Nephron (organoid): ENCODE measurements at regions not wholly inside any gene's neighbourhood (a gene's known extent, or its start where the extent isn't known, plus 50 kb on each side); places are given as distances from the start of the nearest gene placed in this dataset.

ENCODE experiments used
- H3K27ac Mint-ChIP-seq, 3 experiments: 2 replicates each; pipeline ENCODE4 v1.8.0; 2020; ENCODE audit warnings: mixed read lengths in 3 of 3, mild to moderate bottlenecking in 2 of 3, moderate library complexity in 1 of 3
- H3K27me3 Mint-ChIP-seq: 2 replicates; pipeline ENCODE4 v1.8.0; 2021; ENCODE audit warnings: low read depth, mild to moderate bottlenecking, moderate library complexity, mixed read lengths
- H3K36me3 Mint-ChIP-seq: 2 replicates; pipeline ENCODE4 v1.8.0; 2020; ENCODE audit warnings: low read depth, mixed read lengths
- H3K4me1 Mint-ChIP-seq: 2 replicates; pipeline ENCODE4 v1.8.0; 2020; ENCODE audit warnings: mixed read lengths
- H3K4me3 Mint-ChIP-seq, 3 experiments: 2 replicates each; pipeline ENCODE4 v1.8.0; 2020; ENCODE audit warnings: mild to moderate bottlenecking in 3 of 3, mixed read lengths in 3 of 3, moderate library complexity in 2 of 3
- H3K9me3 Mint-ChIP-seq: 2 replicates; pipeline ENCODE4 v1.8.0; 2020; ENCODE audit warnings: mixed read lengths
- TF ChIP-seq, protein P1 (sequence below), 3 experiments: fragments of 200-600 bp; sonication (generic); IDR thresholded peaks; one replicate each; pipeline ENCODE4 v1.5.0; 2021; ENCODE audit warnings: antibody characterized with exemption in 3 of 3; ENCODE audit not compliant: unreplicated experiment in 3 of 3

DNA sequence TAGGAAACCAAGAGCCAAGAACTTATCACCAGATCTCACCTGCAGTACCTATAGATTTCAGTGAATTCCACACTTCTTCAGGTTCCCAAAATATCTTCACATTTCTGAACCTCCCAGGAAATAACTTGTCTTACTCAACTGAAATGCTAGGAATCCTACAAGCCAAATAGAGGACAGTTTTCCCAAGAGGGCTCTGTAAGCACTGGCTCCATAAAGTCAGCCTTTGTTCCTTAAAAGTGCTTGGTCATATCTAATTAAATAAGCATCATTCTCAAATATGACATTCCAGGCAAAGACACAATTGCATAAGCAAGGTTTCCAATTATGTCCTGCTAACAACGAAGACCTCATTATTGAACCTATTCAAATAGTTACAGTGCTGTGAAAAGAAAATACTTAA, 154.6 kb upstream of the MGAT5 start:
- Mint-ChIP-seq H3K36me3 (no peaks in the 10 kb centered on the region), H3K4me3 (no peak overlapping the region), H3K27me3 (peaks cover 10% of the 10 kb centered on the region), H3K9me3 (no peaks in the 10 kb centered on the region), H3K4me1 (no peaks in the 10 kb centered on the region), H3K27ac (no peak overlapping the region)
- TF ChIP-seq, protein P1, sequence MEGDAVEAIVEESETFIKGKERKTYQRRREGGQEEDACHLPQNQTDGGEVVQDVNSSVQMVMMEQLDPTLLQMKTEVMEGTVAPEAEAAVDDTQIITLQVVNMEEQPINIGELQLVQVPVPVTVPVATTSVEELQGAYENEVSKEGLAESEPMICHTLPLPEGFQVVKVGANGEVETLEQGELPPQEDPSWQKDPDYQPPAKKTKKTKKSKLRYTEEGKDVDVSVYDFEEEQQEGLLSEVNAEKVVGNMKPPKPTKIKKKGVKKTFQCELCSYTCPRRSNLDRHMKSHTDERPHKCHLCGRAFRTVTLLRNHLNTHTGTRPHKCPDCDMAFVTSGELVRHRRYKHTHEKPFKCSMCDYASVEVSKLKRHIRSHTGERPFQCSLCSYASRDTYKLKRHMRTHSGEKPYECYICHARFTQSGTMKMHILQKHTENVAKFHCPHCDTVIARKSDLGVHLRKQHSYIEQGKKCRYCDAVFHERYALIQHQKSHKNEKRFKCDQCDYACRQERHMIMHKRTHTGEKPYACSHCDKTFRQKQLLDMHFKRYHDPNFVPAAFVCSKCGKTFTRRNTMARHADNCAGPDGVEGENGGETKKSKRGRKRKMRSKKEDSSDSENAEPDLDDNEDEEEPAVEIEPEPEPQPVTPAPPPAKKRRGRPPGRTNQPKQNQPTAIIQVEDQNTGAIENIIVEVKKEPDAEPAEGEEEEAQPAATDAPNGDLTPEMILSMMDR (IDR thresholded peaks at IDR 0.05; ENCODE audit: unreplicated experiment in 3 of 3), result no peak

DNA sequence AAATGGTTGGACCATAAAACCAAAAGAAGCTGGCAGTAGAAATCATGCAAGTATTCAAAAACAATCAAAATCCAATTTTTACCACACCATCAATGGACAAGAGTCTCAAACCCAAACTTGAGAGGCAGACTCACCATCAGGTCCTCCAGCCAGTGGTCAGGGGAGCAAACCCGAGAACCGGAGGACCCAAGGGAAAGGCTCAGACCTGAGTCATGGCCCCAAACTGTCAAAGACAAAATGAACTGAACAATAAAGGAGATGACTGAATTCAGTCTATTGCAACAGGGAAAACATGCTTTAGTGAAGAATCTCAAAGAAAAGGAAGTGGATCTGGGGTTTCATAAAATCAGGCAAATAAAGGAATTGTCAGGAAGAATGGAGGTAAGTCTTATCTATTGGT, 150.7 kb upstream of the MGAT5 start:
- H3K36me3 Mint-ChIP-seq, result no peaks in the 10 kb centered on the region
- H3K4me1 Mint-ChIP-seq, result no peaks in the 10 kb centered on the region
- H3K27ac Mint-ChIP-seq, result no peak overlapping the region

DNA sequence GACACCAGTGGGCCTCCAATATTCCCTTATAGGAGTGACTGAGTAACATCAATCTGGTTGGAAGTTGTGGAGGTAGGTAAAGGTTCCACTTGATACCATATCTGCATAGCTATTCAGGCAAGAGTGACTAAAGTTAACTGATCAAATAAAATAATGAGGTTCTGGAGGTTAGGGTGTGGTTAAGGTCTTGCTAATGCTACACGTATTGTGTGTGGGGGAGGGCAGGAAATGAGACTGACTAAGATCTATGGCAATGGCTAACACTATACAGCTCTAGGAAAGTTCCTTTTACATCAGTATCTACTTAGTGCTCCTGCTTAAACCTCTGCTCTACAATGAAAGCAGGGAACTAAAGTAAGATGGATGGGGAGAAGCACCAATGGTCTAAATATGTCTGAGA, 149.1 kb upstream of the MGAT5 start:
- no peak overlapping the region for H3K27ac Mint-ChIP-seq
- H3K9me3 Mint-ChIP-seq, result peaks cover 7% of the 10 kb centered on the region
- H3K36me3 Mint-ChIP-seq, result no peaks in the 10 kb centered on the region
- no peak overlapping the region for H3K4me3 Mint-ChIP-seq
- TF ChIP-seq, protein P1 (IDR thresholded peaks at IDR 0.05; ENCODE audit: unreplicated experiment in 3 of 3), result no peak
- no peaks in the 10 kb centered on the region for H3K4me1 Mint-ChIP-seq
- H3K27me3 Mint-ChIP-seq, result peaks cover 9% of the 10 kb centered on the region

More for the DNA sequence above, 150.7 kb upstream of the MGAT5 start:
- H3K27me3 Mint-ChIP-seq, result peaks cover 3% of the 10 kb centered on the region
- peaks cover 5% of the 10 kb centered on the region for H3K9me3 Mint-ChIP-seq
- TF ChIP-seq, protein P1 (IDR thresholded peaks at IDR 0.05; ENCODE audit: unreplicated experiment in 3 of 3), result no peak
- H3K4me3 Mint-ChIP-seq, result no peak overlapping the region

DNA sequence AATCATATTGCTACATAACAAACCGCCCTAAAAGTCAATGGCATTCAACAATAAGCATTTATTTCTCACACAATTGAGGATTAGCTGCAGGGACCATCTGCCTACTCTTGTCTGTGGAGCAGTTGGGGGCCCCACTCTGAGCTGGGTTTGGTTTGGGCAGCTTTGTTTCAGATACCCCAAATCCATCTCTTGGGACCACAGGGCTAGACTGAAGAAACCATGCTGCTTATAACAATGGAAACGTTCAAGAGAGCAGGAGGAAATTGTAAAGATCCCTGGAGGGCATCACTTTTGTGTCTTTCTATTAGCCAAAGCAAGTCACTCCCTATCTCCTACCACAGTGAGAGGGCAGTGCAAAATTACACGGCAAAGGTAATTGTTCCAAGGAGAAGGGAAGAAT, 146.5 kb upstream of the MGAT5 start:
- no peak overlapping the region for H3K27ac Mint-ChIP-seq
- TF ChIP-seq, protein P1 (IDR thresholded peaks at IDR 0.05; ENCODE audit: unreplicated experiment in 3 of 3), result no peak
- no peaks in the 10 kb centered on the region for H3K4me1 Mint-ChIP-seq
- no peaks in the 10 kb centered on the region for H3K36me3 Mint-ChIP-seq
- H3K9me3 Mint-ChIP-seq, result peaks cover 14% of the 10 kb centered on the region
- H3K27me3 Mint-ChIP-seq, result peaks cover 5% of the 10 kb centered on the region
- no peak overlapping the region for H3K4me3 Mint-ChIP-seq

DNA sequence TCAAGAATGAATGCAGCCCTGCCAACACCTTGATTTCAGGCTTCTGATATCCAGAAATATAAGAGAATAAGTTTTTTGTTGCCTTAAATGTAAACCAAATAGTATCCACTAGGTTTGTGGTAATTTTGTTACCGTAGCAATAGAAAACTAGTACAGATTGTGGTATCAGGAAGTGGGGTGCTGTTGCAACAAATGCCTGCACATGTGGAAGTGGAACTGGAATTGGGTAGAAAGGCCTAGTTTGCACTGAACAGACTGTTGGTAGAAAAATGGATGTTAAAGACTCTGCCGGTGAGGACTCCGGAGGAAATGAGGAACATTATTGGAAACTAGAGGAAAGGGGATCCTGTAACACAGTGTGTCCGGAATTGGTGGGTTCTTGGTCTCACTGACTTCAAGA, 145.8 kb upstream of the MGAT5 start:
- no peaks in the 10 kb centered on the region for H3K36me3 Mint-ChIP-seq
- no peak overlapping the region for H3K4me3 Mint-ChIP-seq
- no peaks in the 10 kb centered on the region for H3K4me1 Mint-ChIP-seq
- peaks cover 14% of the 10 kb centered on the region for H3K9me3 Mint-ChIP-seq
- TF ChIP-seq, protein P1 (IDR thresholded peaks at IDR 0.05; ENCODE audit: unreplicated experiment in 3 of 3), result no peak
- peaks cover 5% of the 10 kb centered on the region for H3K27me3 Mint-ChIP-seq
- H3K27ac Mint-ChIP-seq, result no peak overlapping the region

DNA sequence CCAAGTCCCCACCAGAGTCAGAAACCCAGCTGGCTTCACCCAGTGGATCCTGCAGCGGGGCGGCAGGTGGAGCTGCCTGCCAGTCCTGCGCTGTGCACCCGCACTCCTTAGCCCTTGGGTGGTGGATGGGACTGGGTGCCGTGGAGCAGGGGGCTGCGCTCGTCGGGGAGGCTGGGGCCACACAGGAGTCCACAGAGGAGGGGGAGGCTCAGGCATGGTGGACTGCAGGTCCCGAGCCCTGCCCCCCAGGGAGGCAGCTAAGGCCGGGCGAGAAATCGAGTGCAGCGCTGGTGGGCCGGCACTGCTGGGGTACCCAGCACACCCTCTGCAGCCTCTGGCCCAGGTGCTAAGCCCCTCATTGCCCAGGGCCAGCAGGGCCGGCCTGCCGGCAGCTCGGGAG, 144.6 kb upstream of the MGAT5 start:
- H3K27ac Mint-ChIP-seq, result no peak overlapping the region
- TF ChIP-seq, protein P1 (IDR thresholded peaks at IDR 0.05; ENCODE audit: unreplicated experiment in 3 of 3), result no peak
- H3K4me1 Mint-ChIP-seq, result no peaks in the 10 kb centered on the region
- H3K9me3 Mint-ChIP-seq, result peaks cover 14% of the 10 kb centered on the region
- H3K36me3 Mint-ChIP-seq, result no peaks in the 10 kb centered on the region
- H3K27me3 Mint-ChIP-seq, result peaks cover 5% of the 10 kb centered on the region
- H3K4me3 Mint-ChIP-seq, result no peak overlapping the region
